ENCODE measurements at regions not wholly inside any gene's neighbourhood (a gene's known extent, or its start where the extent isn't known, plus 50 kb on each side); places are given as distances from the start of the nearest gene placed in this dataset.

DNA sequence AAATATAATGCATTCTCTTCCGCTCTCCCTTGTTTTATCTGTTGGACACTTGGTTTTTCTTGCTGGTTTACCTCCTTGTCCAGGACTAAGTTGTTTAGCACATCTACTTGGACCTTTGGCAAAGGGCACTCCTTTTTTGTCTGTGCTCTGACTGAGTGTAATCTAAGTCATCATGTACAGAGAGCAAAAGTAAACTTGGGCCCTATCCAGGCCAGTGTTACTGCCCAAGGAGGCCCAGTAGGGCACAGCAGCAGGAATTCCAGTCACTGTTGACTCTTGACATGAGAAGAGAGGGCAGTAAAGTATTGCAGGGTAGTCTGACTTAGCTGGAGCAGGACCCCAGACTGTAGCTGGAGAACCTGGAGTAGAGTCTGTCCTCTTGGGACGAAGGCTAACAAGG lies 445.5 kb downstream of the ZIC3 start:
- Histone ChIP-seq H3K9ac (replicated peaks in 1 of 4; ENCODE audit: extremely low read depth in 1 of 4, low read depth in 3 of 4, low read length in 3 of 4) (no peak overlapping the region), H2BK12ac (ENCODE audit: low read depth, low read length) (no peak overlapping the region), H3K14ac (ENCODE audit: insufficient read length) (no peak overlapping the region), H3K9me3 (ENCODE audit: insufficient read depth in 2 of 2, low read depth in 1 of 2, low read length in 1 of 2) (no peaks in the 10 kb centered on the region), H2AFZ (ENCODE audit: low read length) (no peak overlapping the region), H4K8ac (ENCODE audit: extremely low read depth, insufficient read depth, low read length) (no peak overlapping the region), H3K18ac (ENCODE audit: extremely low read depth, low read length) (no peak overlapping the region), H3K36me3 (ENCODE audit: control insufficient read depth in 2 of 4, insufficient read depth in 4 of 4, low read length in 3 of 4) (no peaks in the 10 kb centered on the region), H2BK20ac (ENCODE audit: low read length) (no peak overlapping the region), H3K23ac (ENCODE audit: insufficient read length) (no peak overlapping the region), H4K5ac (ENCODE audit: insufficient read length, low read depth, low read length) (no peak overlapping the region), H3K79me1 (ENCODE audit: low read depth, low read length) (no peaks in the 10 kb centered on the region), H3K27ac (ENCODE audit: low read depth, low read length) (no peak overlapping the region), H3K4me3 (ENCODE audit: extremely low read depth in 1 of 4, insufficient read depth in 2 of 4, low read depth in 3 of 4, low read length in 4 of 4) (no peak overlapping the region), H3K27me3 (replicated peaks in 1 of 4; ENCODE audit: control insufficient read depth in 3 of 4, extremely low read depth in 1 of 4, insufficient read depth in 3 of 4, low read length in 3 of 4) (no peaks in the 10 kb centered on the region), H2BK5ac (ENCODE audit: low read depth, low read length) (no peak overlapping the region), H2BK120ac (replicated peaks; ENCODE audit: low read depth, low read length) (no peak overlapping the region), H3K79me2 (ENCODE audit: control insufficient read depth in 1 of 2, insufficient read depth in 2 of 2, low read length in 2 of 2) (no peaks in the 10 kb centered on the region), H3K4me1 (replicated peaks in 1 of 4; ENCODE audit: control insufficient read depth in 3 of 4, insufficient read depth in 4 of 4, low read length in 3 of 4) (no peaks in the 10 kb centered on the region), H2AK5ac (ENCODE audit: low read depth, low read length) (no peak overlapping the region), H3K4ac (replicated peaks; ENCODE audit: insufficient read length, low read depth, low read length) (no peak overlapping the region), H2BK15ac (ENCODE audit: low read length) (no peak overlapping the region), H4K20me1 (replicated peaks in 1 of 2; ENCODE audit: control insufficient read depth in 1 of 2, insufficient read depth in 2 of 2, low read length in 2 of 2) (no peaks in the 10 kb centered on the region), H3K56ac (replicated peaks; ENCODE audit: insufficient read length, low read depth, low read length) (no peak overlapping the region), H4K91ac (replicated peaks; ENCODE audit: insufficient read length, low read length) (no peak overlapping the region), H3K4me2 (ENCODE audit: insufficient read depth in 1 of 2, low read depth in 2 of 2, low read length in 2 of 2) (no peak overlapping the region), H3K23me2 (ENCODE audit: low read depth, low read length) (no peaks in the 10 kb centered on the region)
- FAIRE-seq (no peak), DNase-seq (ENCODE audit: low read depth in 1 of 2, low spot score in 2 of 2) (no peak)
- TF ChIP-seq SP1 (IDR thresholded peaks at IDR 0.05; ENCODE audit: low read depth, low read length) (no peak), KDM1A (IDR thresholded peaks at IDR 0.05; ENCODE audit: borderline replicate concordance, low read length) (no peak), RBBP5 (IDR thresholded peaks at IDR 0.05; ENCODE audit: borderline replicate concordance, low read depth, low read length) (no peak), TEAD4 (IDR thresholded peaks at IDR 0.05; ENCODE audit: low read depth, low read length) (no peak), SP2 (IDR thresholded peaks at IDR 0.05; ENCODE audit: low read length) (no peak), TAF7 (optimal IDR thresholded peaks at IDR 0.05; ENCODE audit: borderline replicate concordance, low read depth, low read length) (no peak), CBX8 (IDR thresholded peaks at IDR 0.05; ENCODE audit: borderline replicate concordance, low read depth, low read length) (no peak), NANOG (IDR thresholded peaks at IDR 0.05; ENCODE audit: insufficient read depth, low read depth, low read length, poor library complexity, severe bottlenecking) (no peak), SP4 (IDR thresholded peaks at IDR 0.05; ENCODE audit: low read length) (no peak), POU5F1 (IDR thresholded peaks at IDR 0.05; ENCODE audit: low read depth, low read length) (no peak)
- TF ChIP-seq, protein P1, sequence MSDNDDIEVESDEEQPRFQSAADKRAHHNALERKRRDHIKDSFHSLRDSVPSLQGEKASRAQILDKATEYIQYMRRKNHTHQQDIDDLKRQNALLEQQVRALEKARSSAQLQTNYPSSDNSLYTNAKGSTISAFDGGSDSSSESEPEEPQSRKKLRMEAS (IDR thresholded peaks at IDR 0.05) = no peak
- ChIA-PET CTCF (ENCODE audit: partially characterized antibody) (interaction anchor here (2.2 kb wide), 1 partner anchor 14 kb away, joined by 9 read pairs; no protein-coding TSS in a partner anchor), POLR2A (ENCODE audit: partially characterized antibody) (interaction anchor here (0.5 kb wide), 1 partner anchor 9 kb away, joined by 3 read pairs; no protein-coding TSS in a partner anchor)
- WGBS, 2 experiments (ENCODE audit: extremely low coverage in 1 of 2, insufficient coverage in 1 of 2, insufficient read length in 1 of 2, insufficient replicate concordance in 2 of 2, low coverage in 1 of 2, low lambda C conversion rate in 2 of 2, missing lambda C conversion rate in 1 of 2) = 100% methylated on average over 2 of the region's 2 CpGs; no CpG with 5 or more reads in 1 of the 2 experiments
